ENCODE measurements at regions not wholly inside any gene's neighbourhood (a gene's known extent, or its start where the extent isn't known, plus 50 kb on each side); places are given as distances from the start of the nearest gene placed in this dataset.
A peak's percentile ranks its signal among the peaks of the same experiment; 100 is the strongest.

DNA sequence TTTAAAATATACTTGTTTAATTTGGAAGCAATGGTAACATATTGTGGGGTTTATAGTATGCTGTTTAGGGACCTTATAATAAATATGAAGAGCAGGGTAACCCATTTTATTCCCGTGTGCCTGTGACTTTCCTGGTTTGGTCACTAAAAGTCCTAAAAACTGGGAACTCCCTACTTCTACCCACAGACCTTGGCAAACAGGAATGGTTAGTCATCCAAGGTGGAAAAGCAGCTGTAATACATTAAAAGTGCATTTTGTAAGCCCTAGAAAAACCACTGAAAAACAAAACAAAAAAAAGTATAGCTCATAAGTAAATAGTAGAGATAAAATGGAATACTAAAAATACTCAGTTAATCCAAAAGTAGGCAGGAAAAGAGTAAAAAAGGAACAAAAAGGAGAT, 538.9 kb downstream of the LMO4 start:
- DNase-seq (ENCODE audit: low read depth, low spot score): no peak

DNA sequence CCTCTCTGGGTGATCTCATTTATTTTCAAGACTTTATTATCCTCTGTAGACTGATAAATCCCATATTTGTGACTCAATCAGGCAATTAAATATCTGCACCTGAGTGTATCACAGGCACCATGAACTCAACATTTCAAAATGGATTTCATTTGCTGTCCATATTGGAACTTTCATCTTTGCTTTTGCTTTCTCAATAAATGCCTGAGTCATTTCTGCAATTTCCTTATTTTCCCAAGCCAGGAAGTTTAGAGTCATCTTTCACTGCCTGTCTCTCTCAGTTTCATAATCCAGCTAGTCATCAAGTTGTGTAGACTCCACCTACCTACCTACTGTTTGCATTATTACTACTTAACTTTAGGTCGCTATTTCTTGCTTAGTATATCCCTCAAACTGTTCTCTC, 540.9 kb downstream of the LMO4 start:
- peak; percentile 4 for DNase-seq (ENCODE audit: low read depth, low spot score)

DNA sequence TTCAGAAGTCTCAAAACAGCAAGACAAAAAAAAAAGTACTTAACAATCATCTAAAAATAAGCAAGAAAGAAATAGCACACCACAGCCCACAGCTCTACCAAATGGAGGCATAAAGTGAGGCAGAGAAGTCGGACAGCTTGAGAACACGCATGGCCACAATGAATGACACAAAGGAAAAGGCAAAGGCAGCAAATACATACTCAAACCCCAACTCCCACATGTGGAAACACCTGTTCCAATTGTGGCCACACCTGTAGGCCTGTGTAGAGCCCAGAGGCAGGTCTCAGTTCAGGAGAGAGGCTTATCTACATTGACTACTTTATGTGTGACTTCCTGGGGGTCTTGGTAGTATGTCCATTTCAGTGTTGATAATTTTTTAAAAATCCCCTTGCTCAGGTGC, 543.5 kb downstream of the LMO4 start:
- no peak for DNase-seq (ENCODE audit: low read depth, low spot score)

GRCh38 chr1:87872692-87873091, 544.0 kb downstream of the LMO4 start:
- no peak for DNase-seq (ENCODE audit: low read depth, low spot score)

- no peak for DNase-seq (ENCODE audit: low read depth, low spot score)
Measured at GRCh38 chr1:87878873-87879272, 550.2 kb downstream of the LMO4 start.

DNA sequence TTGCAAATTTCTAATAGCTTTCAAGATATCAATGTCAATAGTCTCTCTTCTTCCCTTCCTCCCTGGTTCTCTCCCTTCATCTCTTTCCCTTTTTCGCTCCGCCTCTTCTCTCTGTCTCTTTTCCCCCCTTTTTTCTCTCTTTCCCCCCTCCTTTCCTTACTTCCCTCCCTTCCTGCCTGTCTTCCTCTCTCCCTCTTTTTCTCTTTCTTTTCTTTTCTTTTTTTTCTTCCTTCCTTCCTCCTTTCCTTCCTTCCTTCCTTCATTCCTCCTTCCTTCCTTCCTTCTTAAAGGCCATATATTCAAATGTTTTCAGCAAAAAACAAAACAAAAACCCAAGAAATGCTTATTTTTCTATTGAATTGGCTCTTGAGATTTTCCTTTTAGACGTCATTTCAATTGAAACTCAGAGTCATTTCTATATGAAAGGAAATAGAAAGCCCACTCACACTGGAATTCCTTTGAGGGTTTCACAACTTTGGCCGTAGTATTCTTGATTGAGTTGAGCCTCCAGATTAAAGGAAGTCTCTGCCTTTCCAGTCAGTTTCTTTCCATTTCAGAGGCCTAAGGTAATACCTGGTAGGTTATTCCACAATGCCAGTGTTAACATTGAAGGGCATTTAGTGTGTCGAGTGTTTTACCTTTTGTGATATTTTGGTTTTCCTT, 551.5 kb downstream of the LMO4 start:
- DNase-seq (ENCODE audit: low read depth, low spot score): no peak

GRCh38 chr1:87880764-87881163, 552.1 kb downstream of the LMO4 start:
- peak; percentile 13 for DNase-seq (ENCODE audit: low read depth, low spot score)

GRCh38 chr1:87883906-87884305, 555.2 kb downstream of the LMO4 start:
- DNase-seq (ENCODE audit: low read depth, low spot score): no peak

GRCh38 chr1:87884581-87884980, 555.9 kb downstream of the LMO4 start:
- DNase-seq (ENCODE audit: low read depth, low spot score): no peak

- DNase-seq (ENCODE audit: low read depth, low spot score): no peak
Measured at GRCh38 chr1:87885278-87886025, 556.8 kb downstream of the LMO4 start.

DNA sequence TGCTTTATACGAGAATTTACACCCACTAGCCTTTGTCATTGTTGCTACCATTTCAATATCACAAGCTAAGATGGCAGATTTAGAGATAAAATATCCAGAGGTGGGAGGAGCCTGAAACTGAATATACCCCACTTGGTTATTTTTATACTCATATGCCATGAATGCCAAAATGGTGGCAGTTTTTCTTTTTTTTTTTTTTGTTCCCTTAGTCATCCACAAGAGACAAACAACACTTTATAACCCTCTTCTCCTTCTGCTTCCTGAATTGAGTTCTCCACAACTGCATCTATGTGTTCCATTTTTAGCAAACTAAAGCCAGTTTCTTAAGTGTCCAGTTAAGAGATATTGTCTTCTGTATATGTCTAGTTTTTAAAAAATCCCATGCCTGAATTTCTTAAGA, 558.4 kb downstream of the LMO4 start:
- no peak for DNase-seq (ENCODE audit: low read depth, low spot score)

- no peak for DNase-seq (ENCODE audit: low read depth, low spot score)
Measured at GRCh38 chr1:87888446-87888845, 559.8 kb downstream of the LMO4 start.

DNA sequence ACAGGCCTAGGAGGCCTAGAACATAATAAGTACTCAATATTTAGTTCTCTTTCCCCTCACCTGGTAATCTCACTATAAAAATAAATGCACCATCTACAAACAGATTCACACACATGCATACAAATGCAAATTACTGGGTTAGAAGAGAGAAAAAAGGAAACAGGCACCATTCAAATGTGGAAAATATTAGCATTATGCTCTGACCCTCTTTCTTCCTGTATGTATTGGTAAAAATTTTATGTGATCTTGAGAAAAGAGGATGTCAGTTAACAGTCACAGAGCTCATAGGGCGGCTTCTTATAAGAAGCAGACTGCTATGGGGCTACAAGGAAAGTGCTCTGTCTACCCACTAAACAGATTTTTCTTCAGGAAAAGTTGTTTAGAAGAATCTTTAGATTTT, 565.4 kb downstream of the LMO4 start:
- no peak for DNase-seq (ENCODE audit: low read depth, low spot score)

GRCh38 chr1:87897481-87897880, 568.8 kb downstream of the LMO4 start:
- no peak for DNase-seq (ENCODE audit: low read depth, low spot score)

DNA sequence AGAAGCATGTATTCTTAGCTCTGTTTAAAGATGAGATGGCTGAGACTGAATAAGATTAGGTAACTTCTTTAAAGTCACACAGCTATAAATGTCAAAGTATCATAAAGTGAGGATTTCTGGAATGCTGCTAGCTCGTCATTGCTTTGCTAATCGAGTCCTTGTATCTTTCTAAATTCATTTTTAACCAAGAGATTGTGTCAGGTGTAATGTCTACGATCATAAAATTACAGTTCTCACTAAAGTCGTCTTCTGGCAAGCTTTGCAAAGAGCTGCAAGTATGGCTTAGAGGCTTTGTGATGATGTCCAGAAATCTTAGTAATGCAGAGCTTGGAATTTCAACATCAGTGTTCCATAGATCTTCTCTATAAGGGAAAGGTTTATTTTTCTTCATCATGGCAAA, 569.8 kb downstream of the LMO4 start:
- DNase-seq (ENCODE audit: low read depth, low spot score): no peak

DNA sequence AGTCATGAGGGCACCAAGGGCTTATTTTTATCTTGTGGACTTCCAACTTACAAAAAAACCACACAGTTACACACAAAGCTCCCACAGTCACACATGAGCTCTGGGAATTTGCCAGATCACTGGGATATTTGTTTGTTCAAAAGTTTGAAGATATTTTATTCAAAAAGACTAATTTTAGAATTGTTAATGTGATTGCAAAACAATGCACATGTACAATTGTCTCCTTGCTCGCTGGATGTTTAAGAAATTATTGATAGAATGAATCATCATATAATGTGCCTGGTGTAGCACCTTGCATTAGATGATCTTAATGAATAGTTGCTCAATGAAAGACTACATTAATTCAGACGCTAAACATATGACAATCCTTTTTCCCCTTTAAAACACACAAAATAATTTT, 570.3 kb downstream of the LMO4 start:
- DNase-seq (ENCODE audit: low read depth, low spot score): no peak

GRCh38 chr1:87899746-87900145, 571.1 kb downstream of the LMO4 start:
- no peak for DNase-seq (ENCODE audit: low read depth, low spot score)

DNA sequence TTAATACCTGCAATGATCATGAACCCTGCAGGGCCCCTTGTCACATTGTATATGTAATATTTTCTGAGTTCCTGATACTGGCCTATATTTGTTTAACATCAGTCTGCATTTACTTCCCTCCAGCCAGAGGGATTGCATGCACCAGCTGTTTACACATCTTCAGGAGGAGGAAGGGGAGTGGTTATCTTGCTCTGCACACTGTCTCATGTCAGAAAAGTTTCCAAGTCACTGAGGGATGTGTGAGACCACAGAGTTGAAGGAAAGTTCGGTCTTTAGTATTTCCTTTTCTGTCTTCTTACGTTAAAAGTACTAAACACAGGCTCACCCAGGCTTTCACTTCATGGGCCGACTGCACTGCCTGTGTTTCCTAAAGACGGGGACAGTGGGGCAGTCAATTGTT, 574.1 kb downstream of the LMO4 start:
- DNase-seq (ENCODE audit: low read depth, low spot score): no peak

- DNase-seq (ENCODE audit: low read depth, low spot score): no peak
Measured at GRCh38 chr1:87903242-87903641, 574.6 kb downstream of the LMO4 start.

DNA sequence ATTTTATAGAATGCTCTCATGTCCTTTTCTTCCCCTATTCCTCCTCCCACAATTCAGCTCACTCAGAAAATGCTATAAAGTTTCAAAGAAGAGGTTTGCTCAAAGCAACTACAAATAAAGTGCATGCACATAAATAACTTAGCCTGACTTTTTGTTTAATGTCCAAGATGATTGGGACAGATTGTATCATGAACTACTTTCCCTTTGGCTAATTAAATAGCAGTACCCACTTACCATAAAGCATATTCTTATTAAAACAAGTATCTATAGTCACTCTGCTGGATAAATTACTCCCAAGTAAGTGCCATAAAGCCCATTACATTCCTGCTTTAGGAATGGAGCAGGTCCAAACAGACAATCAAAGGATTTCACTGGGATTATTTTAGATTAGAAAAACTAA, 576.0 kb downstream of the LMO4 start:
- DNase-seq (ENCODE audit: low read depth, low spot score): no peak

DNA sequence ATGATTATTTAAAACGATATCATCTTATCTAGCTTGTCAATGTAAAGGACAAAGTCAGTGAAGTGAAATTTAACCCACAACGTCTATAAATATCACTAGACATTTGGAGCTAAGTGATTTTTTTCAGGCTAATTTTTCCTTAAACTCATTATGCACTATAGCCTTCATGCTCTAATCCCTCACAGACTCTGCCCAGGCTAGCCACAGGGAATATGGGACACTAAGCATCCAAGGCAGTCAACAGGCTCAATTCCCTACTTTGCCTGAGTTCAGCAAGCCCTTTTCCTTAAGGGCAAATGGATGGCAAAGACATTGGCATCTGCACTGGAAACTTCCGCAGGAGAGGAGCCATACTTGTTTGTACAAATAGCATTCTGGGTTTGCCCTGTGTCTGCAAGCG, 577.0 kb downstream of the LMO4 start:
- no peak for DNase-seq (ENCODE audit: low read depth, low spot score)

GRCh38 chr1:87906078-87906477, 577.4 kb downstream of the LMO4 start:
- DNase-seq (ENCODE audit: low read depth, low spot score): no peak

- no peak for DNase-seq (ENCODE audit: low read depth, low spot score)
Measured at GRCh38 chr1:87913361-87913760, 584.7 kb downstream of the LMO4 start.

All from pulmonary artery endothelial cell (primary cell).